Endothelial cell of umbilical vein (primary cell): ENCODE measurements at regions not wholly inside any gene's neighbourhood (a gene's known extent, or its start where the extent isn't known, plus 50 kb on each side); places are given as distances from the start of the nearest gene placed in this dataset.

Source experiments
- CTCF ChIP-seq, 2 donors: IDR thresholded peaks; 1 replicate in 1 of 2; 2 replicates in 1 of 2; pipeline ENCODE4 v1.5.1; 2011; ENCODE audit warnings: low read length in 2 of 2, mild to moderate bottlenecking in 2 of 2, moderate library complexity in 2 of 2, control low read depth in 1 of 2, inconsistent platforms in 1 of 2, low read depth in 1 of 2; ENCODE audit not compliant: insufficient read depth in 1 of 2; ENCODE audit errors: extremely low read depth in 1 of 2
- EZH2 ChIP-seq: IDR thresholded peaks from 2 replicates; pipeline ENCODE4 v1.6.1; 2012; ENCODE audit warnings: borderline replicate concordance, low read depth, mild to moderate bottlenecking, moderate library complexity, low read length, inconsistent platforms; ENCODE audit not compliant: severe bottlenecking
- FOS ChIP-seq: IDR thresholded peaks from 2 replicates; pipeline ENCODE4 v1.6.1; 2011; ENCODE audit warnings: mild to moderate bottlenecking, low read length, moderate library complexity, borderline replicate concordance; ENCODE audit not compliant: insufficient read depth
- MAX ChIP-seq: IDR thresholded peaks from 2 replicates; pipeline ENCODE4 v1.6.1; 2011; ENCODE audit not compliant: insufficient read depth, insufficient read length
- POLR2A ChIP-seq: IDR thresholded peaks from 2 replicates; pipeline ENCODE4 v1.6.1; 2012; ENCODE audit warnings: low read depth, mild to moderate bottlenecking, control low read depth, low read length

GRCh38 chr3:176041185-176041584 lies 1156.1 kb downstream of the TBL1XR1 start:
- TF ChIP-seq POLR2A: no peak
- no peak for TF ChIP-seq EZH2
- TF ChIP-seq CTCF (IDR thresholded peaks at IDR 0.05; ENCODE audit: extremely low read depth in 1 of 2, insufficient read depth in 1 of 2, low read depth in 1 of 2, low read length in 2 of 2): no peak
- no peak for TF ChIP-seq MAX
- TF ChIP-seq FOS: no peak
